Dedifferentiated amniotic fluid mesenchymal stem cell (primary cell): ENCODE measurements at regions not wholly inside any gene's neighbourhood (a gene's known extent, or its start where the extent isn't known, plus 50 kb on each side); places are given as distances from the start of the nearest gene placed in this dataset.

ENCODE experiments used
- DNase-seq: peaks from one replicate; pipeline ENCODE4 v3.0.0-alpha.2; 2016; ENCODE audit errors: extremely low spot score

DNA sequence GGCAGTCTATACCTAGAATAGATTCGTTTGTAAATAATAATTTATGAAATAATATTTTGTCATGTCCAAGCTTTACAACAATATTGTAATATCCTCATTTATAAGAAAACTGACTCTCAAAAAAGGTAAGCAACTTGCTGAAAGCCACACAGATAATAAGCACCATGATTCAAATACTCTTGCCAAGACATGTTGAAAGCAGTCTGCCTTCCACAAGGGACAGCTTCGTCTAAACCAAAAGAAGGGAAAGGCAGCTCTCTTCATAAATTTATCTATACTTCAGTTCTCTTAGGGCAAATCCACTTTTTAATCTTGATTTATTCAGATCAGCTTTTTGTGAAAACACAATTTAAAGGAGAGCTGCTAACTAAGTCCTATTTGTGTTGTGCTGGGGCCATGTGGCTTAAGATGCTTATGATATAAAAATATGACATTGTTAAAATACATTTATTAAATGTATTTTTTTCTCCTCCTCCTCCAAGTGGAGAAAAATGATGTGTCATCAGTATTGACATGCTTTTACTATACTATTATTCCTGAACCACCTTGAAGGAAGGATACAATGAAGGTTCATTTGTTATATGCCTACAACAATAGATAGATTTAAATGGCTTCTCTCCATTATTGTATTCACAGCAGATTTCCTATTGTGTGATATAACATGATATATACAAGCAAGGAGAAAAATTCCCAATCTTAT lies 737.0 kb downstream of the HDGFL1 start:
- DNase-seq = no peak

DNA sequence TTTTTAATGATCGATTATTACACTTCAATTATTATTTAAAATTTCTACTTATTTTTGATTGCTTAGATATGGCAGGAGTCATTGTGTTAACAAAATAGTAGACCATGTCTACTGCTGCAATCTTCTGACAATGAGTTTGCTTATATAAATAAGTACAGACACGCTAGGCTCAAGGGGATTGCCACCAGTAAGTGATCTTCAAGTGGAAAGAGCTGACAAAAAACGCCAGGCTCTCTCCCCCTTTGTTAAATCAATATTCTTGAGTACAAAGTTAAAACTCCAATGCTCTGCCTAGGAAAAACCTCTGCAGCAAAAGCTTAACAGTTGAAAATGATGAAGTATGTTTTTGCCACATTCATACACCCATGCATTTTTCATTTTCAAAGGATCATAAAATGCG lies 738.1 kb downstream of the HDGFL1 start:
- DNase-seq = no peak

DNA sequence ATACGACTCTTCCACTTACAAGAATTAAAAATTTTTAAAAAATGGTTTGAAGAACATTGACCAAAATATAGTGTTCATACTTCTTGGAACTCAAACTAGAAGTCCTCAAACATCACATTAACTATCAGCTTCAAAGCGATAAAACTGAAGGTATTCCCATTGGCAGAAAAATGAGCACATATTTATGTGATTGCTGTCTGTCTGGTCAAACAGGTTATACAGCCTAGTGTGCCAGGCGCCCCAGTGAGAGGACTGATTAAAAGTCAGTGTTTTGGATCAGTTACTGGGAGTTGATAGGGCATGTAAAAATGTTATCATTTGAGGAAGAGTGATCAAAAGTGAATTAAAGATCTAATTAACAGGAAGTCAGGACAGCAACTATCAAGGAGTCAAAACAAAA lies 738.8 kb downstream of the HDGFL1 start:
- DNase-seq = no peak

DNA sequence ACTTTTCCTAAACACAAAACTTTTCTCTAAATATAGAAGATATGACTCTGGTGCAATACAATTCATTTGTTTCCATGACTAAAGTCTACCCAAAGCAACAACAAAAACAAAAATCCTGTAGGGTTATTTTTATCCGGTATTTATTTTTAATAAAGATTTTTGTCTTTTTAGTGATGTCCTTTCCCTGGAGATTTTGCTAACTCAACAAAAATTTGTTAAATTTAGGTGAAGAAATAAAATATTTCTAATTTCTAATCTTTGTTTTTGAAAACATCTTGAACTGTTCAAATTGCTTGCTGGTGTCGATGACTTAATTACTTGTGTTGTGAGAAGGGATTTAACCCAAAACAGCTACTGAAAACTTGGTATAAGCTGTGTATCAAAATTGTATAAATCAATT lies 741.8 kb downstream of the HDGFL1 start:
- DNase-seq = no peak

DNA sequence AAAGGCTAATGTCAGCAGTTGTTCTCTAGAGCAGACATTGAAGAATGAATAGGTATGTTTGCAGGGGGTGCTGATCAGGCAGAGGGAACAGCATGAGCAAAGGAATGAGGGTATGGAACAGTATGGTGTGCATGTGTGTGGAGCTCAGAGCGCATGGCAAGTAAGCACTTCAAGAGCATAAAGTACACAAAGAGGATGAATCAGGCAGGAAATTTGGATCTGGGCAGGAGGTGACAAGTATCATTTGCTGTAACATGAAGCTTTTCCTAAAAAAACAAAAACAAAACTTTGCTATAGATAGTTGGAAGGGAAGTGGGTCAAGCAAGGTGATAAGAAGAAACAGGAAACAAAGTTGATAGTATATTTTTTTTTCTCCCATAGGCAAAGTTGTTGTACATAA lies 746.8 kb downstream of the HDGFL1 start:
- no peak for DNase-seq

DNA sequence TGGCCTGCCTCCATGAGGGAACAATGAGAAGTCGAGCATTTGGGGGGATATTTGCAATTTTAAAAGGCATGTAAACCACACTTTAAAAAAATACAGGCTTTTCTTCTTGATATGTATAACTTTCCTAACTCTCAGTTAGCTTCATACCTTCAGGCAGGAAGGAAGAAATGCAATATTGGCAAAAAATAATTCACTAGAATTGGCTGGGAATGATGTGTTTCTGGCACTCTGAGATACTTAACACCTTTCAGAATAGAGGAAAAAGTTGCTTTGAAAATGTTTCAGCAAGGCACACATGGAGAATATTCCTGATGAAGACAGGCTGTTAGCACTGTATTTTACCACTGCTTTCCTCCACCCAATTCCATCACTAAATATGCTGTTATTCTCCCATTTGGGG lies 747.6 kb downstream of the HDGFL1 start:
- no peak for DNase-seq

DNA sequence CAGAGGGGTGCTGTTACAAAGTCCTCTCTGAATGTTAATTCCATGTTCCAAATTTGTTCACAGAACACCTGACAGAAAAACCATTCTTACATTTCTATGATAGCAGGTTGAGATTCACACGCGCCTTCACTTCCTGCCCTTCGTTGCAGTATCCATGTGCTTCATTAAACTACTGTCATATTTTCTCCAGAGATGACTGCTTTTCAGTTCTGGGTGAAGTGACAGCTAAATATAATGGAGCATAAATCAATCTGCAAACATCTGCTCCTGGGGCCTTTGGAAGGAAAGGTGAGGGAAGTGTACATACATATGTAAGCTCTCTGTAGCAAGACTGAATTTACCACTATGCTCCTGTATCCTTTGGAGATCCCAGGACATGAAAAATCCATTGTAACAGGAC lies 750.2 kb downstream of the HDGFL1 start:
- DNase-seq = no peak

DNA sequence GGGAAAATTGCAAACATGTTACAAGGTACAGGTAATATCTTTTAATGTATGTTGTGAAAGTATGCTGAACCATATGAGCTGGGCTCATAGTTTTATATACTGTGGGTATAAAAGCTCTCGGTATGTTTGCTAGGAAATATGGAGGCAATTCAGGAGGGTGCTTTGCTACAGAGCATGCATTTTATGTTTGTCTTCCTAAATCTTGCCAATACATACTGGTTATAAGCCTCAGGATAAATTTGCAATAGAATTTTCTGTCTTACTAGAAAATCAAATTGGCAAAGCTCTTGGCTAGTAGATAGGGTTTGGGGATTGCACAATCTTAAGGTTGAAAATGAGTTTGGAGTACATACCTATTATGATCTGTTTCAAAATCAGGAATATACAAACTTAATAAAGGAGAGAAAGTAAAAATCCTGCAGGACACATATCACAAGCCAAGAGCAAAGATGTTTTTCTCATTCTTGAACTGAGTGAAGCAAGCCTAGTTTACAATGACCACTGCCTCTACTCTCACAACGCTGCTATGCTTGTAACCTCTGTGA lies 751.2 kb downstream of the HDGFL1 start:
- DNase-seq = no peak

DNA sequence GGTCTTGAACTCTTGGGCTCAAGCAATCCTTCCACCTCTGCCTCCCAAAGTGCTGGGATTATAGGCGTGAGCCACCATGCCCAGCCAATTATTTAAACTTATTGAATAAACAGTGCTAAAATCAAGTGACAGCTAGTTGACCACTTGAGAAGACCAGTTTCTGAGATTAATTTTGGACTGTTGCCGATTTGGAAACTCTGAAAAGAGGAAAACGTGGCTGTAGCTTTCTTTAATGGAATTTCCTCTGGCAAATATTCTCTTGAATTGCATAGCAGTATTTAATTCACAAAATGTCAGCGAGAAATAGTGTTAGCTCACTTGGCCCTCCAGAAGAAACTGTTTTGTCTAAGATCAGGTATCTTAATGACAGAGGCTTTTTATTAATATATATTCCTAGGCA lies 754.5 kb downstream of the HDGFL1 start:
- no peak for DNase-seq

DNA sequence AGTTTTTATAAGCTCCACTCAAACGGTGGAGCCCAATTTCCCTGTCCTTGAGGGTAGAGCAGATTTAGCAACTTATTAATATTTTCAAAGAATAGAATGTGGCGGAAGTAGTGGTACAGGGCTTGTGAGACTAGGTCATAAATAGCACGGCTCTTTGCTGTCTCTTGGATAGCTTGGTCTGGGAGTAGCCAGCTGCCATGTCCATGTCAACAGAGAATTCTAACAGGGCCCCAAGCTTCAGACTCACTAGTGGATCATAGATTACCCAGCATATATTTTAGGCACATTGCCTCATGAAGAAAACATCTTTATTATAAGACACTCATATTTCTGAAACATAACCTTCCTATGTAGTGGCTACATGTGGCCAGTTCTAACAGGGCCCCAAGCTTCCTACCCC lies 755.7 kb downstream of the HDGFL1 start:
- DNase-seq = no peak

DNA sequence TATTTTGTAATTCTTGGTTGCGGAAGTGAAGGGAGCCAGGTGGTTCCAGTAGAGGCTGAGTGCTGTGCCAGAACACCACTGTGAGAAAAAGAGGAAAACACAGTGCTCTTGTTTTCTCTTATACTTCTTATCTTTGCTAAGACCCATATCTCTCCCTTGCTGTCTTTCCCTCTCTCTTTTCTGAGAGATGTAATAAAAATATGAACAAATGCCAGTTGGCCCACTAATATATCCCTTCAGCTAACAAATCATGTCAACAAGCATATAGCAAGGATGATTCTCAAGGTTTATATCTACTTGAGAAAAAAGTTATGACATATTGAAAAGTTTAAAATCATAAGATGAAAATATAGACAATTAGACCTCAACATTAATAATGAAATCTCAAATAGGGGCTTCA lies 758.3 kb downstream of the HDGFL1 start:
- DNase-seq = no peak

DNA sequence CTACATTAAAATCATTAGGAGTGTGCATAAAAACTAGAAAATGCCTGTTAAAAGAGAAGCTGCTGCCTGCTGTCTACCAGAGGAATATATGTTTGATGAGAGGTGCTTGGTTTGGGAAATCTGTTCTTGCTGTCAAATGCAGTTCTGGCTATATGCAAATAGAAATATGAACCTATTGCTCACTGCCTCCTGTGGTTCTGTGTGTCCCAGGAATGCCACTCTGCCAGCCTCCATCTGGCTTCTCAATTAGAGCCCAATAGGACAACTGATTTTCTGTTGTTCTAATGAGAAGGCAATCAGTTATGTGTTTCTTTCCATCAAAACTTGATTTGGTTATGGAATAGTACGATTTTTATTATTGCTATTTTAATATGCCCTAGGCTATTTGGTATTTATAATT lies 759.7 kb downstream of the HDGFL1 start:
- DNase-seq = no peak

DNA sequence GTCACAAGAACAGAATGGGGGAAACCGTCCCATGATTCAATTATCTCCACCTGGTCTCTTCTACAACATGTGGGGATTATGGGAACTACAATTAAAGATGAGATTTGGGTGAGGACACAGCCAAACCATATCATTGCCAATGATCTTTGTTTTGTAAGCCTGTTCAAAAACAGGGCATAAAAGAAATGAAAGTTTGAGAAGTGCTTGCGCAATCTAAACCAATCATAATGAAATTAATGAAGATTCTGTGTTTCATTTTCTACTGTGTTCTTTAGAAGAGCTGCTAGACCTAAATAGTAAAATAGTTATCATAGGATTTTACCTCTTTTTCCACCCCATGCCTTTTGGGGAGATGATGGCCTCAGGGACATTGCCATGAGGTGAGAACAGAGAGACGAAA lies 761.3 kb downstream of the HDGFL1 start:
- DNase-seq = no peak

DNA sequence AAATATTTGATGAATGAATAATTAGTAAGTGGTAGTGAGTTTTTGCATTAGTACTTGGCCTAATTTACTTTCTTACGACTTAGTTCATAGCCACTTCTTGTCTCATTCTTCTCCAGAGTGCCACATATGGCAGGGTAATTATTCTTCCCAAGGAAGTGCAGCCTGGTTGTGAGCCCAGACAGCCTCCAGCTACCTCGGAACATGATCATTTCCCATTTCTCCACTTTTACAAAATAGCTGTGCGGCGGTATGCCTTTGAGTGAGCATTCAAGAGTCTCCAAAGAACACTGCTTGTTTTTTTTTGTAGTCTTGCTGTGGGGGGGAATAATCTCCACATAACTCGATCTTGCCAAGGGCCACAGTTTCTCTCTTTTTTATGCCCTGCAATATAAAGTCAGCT lies 765.0 kb downstream of the HDGFL1 start:
- no peak for DNase-seq

DNA sequence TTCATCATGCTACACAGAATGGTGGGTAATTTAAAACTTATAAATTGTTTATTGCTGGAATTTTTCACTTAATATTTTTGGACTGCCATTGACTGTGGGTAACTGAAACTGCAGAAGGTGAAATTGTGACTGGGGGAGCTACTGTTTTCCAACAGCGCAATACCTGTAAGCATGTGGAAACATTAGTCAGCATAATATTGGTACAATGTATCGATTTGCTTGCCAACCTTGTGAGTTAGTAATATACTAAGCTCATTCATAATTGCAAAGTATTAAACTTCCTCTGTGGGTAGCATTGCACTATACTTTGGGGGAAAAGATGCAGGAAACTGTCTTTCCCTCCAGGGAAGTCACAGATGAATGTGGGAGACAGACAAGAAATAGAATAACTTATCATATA lies 766.5 kb downstream of the HDGFL1 start:
- no peak for DNase-seq

DNA sequence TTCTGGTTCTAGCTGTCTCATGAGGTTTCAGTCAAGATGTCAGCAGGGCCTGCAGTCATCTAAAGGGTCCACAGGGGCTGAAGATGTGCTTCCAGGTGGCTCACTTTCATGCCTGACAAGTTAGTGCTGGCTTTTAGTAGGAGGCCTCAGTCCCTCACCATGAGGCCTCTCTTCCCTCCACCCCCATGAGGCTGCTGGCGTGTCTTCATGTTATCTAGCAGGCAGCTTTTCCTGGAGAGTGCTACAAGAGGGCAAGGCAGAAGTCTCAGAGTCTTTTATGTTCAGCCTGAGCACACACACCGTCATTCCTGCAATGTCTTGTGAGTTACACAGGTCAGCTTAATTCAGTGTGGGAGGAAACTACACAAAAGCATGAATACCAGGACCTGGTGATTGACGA lies 769.9 kb downstream of the HDGFL1 start:
- DNase-seq = no peak

DNA sequence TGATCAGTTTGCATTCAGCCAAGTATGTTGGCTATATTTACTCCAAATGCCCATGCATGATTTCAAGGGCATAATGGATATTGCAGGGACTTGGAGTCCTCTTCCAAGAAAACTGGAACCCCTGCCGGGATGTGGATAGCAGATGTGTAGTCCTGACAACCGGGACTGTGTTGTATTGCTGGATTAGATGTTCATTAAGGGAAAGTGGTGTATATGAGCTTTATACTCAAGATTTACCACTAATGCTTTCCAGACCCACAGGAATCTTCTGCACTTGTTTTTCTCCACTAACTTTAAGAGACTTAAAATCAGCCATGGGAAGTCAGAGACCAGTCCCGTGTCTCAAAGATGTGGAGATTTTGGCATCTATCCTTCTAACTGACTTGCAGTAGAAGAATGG lies 770.9 kb downstream of the HDGFL1 start:
- no peak for DNase-seq

DNA sequence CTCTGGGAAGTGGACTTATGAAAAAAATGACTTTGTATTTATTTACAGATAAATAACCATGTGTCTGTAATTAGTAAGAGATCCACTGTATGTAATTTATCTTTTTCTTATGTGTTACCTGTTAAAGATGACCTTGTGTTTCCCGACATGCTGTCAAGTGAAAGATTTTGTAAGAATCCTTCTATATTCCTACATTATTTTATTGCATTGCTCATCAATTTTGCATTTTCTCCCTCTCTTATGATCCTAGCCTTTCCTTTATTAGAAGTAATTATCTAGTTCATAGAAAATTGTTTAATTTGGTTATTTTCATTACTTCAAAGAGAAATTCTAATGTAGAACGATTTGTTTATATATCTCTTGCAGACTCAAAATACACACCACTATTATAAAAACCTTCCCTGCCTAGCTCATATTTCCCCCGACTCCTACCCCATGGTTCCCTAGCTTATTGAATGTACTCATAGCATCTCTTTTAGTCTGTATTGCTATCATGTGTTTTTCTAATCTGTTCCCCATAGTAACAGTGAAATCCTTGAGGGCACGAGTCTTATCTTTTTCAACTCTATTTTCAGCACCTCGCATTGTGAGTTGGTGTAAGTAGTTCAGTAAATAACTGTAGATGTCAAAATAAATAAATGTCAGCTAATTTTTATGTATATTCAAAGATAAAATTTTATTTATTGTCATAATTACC lies 774.4 kb downstream of the HDGFL1 start:
- DNase-seq = no peak

DNA sequence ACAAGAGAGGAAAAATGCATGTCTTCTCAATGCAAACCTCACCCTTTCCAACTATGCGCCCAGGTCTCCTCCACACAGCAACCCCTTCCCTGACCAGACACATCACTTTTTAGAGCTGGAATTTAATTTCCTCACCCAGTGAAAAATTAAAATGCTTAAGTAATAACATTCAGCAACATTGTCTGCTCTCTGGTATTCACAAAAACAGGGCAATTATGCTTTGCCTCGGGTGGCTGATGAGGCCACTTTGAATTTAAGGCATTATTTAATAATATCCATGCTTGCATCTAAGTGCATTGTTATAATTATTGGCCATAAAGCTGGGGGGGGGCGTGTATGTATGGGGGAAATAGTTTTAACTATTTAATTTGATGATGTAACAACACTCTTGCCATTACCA lies 777.8 kb upstream of the NRSN1 start:
- DNase-seq = no peak

DNA sequence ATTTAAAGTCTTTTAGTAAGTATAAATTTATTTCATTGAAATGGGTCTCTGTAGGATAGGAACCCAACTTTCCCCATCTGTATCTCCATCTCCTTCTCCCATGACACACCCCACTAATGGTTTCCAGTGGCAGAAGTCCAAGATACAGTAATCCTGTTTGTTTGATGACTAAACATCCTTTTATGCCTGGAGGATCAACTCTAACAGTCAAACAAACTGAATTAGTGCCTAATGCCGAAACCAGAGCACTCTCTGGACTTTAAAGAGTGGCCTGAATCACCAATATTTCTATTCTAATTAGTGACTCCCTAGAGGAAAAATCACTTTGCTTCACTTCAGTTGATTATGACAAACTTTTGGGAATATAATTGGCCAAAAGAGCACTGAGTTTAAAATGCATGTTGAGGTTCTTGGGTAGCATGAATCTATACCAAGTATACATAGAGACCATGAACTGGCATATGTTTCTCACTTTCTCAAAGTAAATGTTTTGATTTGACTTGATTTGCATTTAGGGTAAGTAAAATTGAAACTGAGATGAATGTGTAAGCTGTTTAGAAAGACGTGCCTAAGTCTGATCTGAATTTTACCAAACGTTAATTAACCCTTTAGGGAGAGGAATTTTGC lies 776.4 kb upstream of the NRSN1 start:
- DNase-seq = peak; percentile 76

DNA sequence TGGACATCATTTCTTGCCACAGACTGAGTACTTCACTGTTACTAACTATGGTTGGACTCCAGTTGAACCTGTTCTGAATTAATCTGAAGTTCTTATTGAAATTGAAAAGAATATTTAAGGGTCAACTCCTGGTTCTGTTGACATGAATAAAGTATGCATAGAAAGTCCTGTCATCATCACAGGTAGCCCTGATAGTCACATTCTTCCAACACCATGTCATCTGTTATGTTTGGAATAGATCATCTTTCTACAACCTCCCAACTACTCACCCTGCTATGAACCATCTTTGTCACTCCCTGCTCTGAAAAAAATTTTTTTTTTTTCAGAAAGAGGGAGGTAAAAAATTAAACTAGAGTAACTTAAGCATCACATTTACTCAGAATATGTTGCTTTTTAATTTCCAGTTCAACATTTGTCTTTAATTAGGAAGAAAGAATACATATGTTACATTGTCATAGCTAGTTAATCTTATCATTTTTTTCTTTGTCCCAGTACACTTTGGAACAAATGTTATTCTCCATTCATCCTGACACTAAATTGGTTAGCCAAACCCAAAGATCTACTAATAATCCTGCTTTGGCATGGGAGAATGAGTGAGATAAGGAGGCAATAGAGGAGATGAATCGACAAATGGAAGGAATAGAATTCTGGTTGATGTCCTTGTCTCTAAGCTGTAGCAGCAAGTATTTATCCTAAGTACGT lies 775.1 kb upstream of the NRSN1 start:
- DNase-seq = no peak

DNA sequence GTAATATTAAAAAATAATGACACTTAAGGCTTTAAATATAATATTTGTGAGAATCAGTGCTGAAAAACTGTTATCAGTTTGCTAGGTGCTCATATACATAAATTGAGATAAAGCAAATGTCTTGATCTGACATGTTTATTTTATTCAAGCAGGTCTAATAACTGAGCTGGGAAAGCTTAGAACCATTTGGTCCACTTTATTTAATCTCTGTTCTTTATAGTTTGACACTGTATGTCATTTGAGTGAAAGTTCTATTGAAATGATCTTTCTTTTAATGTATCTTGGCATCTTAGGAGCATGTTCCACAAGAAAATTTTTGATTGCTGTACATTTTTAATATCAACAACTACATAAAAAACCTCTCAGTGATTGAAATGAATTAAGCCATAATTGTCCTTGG lies 772.0 kb upstream of the NRSN1 start:
- no peak for DNase-seq
